SU-DHL-6 (cell line): ENCODE measurements at regions not wholly inside any gene's neighbourhood (a gene's known extent, or its start where the extent isn't known, plus 50 kb on each side); places are given as distances from the start of the nearest gene placed in this dataset.

Experiments used
- EZH2phosphoT487 ChIP-seq: fragments of 200-600 bp; sonication (generic), shearing (Covaris generic); conservative IDR thresholded peaks from 2 replicates; pipeline ENCODE4 v1.6.1; 2018; ENCODE audit warnings: mild to moderate bottlenecking, antibody characterized with exemption, low read length, moderate library complexity, mixed read lengths
- TF ChIP-seq, protein P1 (sequence below): fragments of 200-600 bp; sonication (generic); IDR thresholded peaks from one replicate; pipeline ENCODE4 v1.5.1; 2017; ENCODE audit warnings: antibody characterized with exemption, mild to moderate bottlenecking, low read length, moderate library complexity; ENCODE audit not compliant: insufficient read depth, poor library complexity, severe bottlenecking

DNA sequence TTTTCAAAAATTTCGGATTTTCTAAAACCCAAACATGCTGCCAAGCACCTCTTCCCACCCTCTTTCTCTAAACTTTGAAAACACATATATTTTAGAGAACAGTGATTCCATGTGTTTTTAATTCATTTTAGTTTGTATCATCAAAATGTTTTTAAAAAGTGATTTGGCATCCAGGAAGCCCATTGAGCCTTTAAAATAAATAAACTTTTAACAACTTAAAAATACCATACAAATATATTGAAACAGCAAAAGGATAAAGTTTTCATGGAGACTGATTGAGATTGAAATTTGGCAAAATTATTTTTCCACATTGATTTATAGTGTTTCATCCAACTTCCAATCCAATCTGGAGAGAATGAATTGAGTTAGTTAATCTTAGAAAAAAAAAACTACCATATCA, 374.7 kb downstream of the CD109 start:
- TF ChIP-seq, protein P1, sequence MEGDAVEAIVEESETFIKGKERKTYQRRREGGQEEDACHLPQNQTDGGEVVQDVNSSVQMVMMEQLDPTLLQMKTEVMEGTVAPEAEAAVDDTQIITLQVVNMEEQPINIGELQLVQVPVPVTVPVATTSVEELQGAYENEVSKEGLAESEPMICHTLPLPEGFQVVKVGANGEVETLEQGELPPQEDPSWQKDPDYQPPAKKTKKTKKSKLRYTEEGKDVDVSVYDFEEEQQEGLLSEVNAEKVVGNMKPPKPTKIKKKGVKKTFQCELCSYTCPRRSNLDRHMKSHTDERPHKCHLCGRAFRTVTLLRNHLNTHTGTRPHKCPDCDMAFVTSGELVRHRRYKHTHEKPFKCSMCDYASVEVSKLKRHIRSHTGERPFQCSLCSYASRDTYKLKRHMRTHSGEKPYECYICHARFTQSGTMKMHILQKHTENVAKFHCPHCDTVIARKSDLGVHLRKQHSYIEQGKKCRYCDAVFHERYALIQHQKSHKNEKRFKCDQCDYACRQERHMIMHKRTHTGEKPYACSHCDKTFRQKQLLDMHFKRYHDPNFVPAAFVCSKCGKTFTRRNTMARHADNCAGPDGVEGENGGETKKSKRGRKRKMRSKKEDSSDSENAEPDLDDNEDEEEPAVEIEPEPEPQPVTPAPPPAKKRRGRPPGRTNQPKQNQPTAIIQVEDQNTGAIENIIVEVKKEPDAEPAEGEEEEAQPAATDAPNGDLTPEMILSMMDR: no peak
- no peak for TF ChIP-seq EZH2phosphoT487
